ENCODE measurements at regions not wholly inside any gene's neighbourhood (a gene's known extent, or its start where the extent isn't known, plus 50 kb on each side); places are given as distances from the start of the nearest gene placed in this dataset.

- DNase-seq (ENCODE audit: low spot score): no peak
Observed at GRCh38 chr6:22621701-22622100, 52.3 kb downstream of the HDGFL1 start.

- DNase-seq (ENCODE audit: low spot score): no peak
Observed at GRCh38 chr6:22622351-22622750, 53.0 kb downstream of the HDGFL1 start.

- no peak for DNase-seq (ENCODE audit: low spot score)
Observed at GRCh38 chr6:22622813-22623212, 53.4 kb downstream of the HDGFL1 start.

GRCh38 chr6:22627644-22628043 is 58.3 kb downstream of the HDGFL1 start:
- no peak for DNase-seq (ENCODE audit: low spot score)

- DNase-seq (ENCODE audit: low spot score): no peak
Observed at GRCh38 chr6:22631091-22631490, 61.7 kb downstream of the HDGFL1 start.

GRCh38 chr6:22632581-22633145 is 63.3 kb downstream of the HDGFL1 start:
- DNase-seq (ENCODE audit: low spot score): no peak

- DNase-seq (ENCODE audit: low spot score): no peak
Observed at GRCh38 chr6:22636452-22636851, 67.1 kb downstream of the HDGFL1 start.

- DNase-seq (ENCODE audit: low spot score): no peak
Observed at GRCh38 chr6:22637782-22638181, 68.4 kb downstream of the HDGFL1 start.

GRCh38 chr6:22638320-22638719 is 69.0 kb downstream of the HDGFL1 start:
- no peak for DNase-seq (ENCODE audit: low spot score)

GRCh38 chr6:22642254-22642653 is 72.9 kb downstream of the HDGFL1 start:
- no peak for DNase-seq (ENCODE audit: low spot score)

GRCh38 chr6:22643780-22644179 is 74.4 kb downstream of the HDGFL1 start:
- DNase-seq (ENCODE audit: low spot score): no peak

GRCh38 chr6:22647719-22648118 is 78.4 kb downstream of the HDGFL1 start:
- no peak for DNase-seq (ENCODE audit: low spot score)

- no peak for DNase-seq (ENCODE audit: low spot score)
Observed at GRCh38 chr6:22651731-22652130, 82.4 kb downstream of the HDGFL1 start.

- DNase-seq (ENCODE audit: low spot score): no peak
Observed at GRCh38 chr6:22653980-22654610, 84.7 kb downstream of the HDGFL1 start.

GRCh38 chr6:22656706-22657351 is 87.5 kb downstream of the HDGFL1 start:
- DNase-seq (ENCODE audit: low spot score): no peak

GRCh38 chr6:22657352-22657980 is 88.1 kb downstream of the HDGFL1 start:
- no peak for DNase-seq (ENCODE audit: low spot score)

GRCh38 chr6:22658183-22658582 is 88.8 kb downstream of the HDGFL1 start:
- no peak for DNase-seq (ENCODE audit: low spot score)

GRCh38 chr6:22658934-22659333 is 89.6 kb downstream of the HDGFL1 start:
- DNase-seq (ENCODE audit: low spot score): no peak

- DNase-seq (ENCODE audit: low spot score): no peak
Observed at GRCh38 chr6:22664968-22665367, 95.6 kb downstream of the HDGFL1 start.

- DNase-seq (ENCODE audit: low spot score): no peak
Observed at GRCh38 chr6:22666021-22666420, 96.7 kb downstream of the HDGFL1 start.

GRCh38 chr6:22666586-22666985 is 97.2 kb downstream of the HDGFL1 start:
- DNase-seq (ENCODE audit: low spot score): no peak

- DNase-seq (ENCODE audit: low spot score): no peak
Observed at GRCh38 chr6:22667855-22668254, 98.5 kb downstream of the HDGFL1 start.

- no peak for DNase-seq (ENCODE audit: low spot score)
Observed at GRCh38 chr6:22668307-22668706, 98.9 kb downstream of the HDGFL1 start.

Measured in hematopoietic multipotent progenitor cell treated with erythropoietin and hydrocortisone succinate and interleukin-3 and kit ligand, for 15 days (in vitro differentiated cells).